Retinal pigment epithelial cell (primary cell): ENCODE measurements at regions not wholly inside any gene's neighbourhood (a gene's known extent, or its start where the extent isn't known, plus 50 kb on each side); places are given as distances from the start of the nearest gene placed in this dataset.
A peak's percentile ranks its signal among the peaks of the same experiment; 100 is the strongest.

Source experiments
- DNase-seq: peaks from one replicate; pipeline ENCODE4 v3.0.0-alpha.2; 2010; ENCODE audit warnings: low read depth
- H3K4me3 ChIP-seq: 2 replicates; pipeline ENCODE4 v1.5.1; 2011; ENCODE audit warnings: mild to moderate bottlenecking, low read length, control low read depth, moderate library complexity
- TF ChIP-seq, protein P1 (sequence below): conservative IDR thresholded peaks from 2 replicates; pipeline ENCODE4 v1.5.1; 2011; ENCODE audit warnings: low read depth, low read length, control low read depth, inconsistent platforms

- no peak for DNase-seq
- no peak overlapping the region for H3K4me3 ChIP-seq
- TF ChIP-seq, protein P1, sequence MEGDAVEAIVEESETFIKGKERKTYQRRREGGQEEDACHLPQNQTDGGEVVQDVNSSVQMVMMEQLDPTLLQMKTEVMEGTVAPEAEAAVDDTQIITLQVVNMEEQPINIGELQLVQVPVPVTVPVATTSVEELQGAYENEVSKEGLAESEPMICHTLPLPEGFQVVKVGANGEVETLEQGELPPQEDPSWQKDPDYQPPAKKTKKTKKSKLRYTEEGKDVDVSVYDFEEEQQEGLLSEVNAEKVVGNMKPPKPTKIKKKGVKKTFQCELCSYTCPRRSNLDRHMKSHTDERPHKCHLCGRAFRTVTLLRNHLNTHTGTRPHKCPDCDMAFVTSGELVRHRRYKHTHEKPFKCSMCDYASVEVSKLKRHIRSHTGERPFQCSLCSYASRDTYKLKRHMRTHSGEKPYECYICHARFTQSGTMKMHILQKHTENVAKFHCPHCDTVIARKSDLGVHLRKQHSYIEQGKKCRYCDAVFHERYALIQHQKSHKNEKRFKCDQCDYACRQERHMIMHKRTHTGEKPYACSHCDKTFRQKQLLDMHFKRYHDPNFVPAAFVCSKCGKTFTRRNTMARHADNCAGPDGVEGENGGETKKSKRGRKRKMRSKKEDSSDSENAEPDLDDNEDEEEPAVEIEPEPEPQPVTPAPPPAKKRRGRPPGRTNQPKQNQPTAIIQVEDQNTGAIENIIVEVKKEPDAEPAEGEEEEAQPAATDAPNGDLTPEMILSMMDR: no peak
Observed at GRCh38 chr10:52897162-52897561, 124.6 kb upstream of the MBL2 start.

DNA sequence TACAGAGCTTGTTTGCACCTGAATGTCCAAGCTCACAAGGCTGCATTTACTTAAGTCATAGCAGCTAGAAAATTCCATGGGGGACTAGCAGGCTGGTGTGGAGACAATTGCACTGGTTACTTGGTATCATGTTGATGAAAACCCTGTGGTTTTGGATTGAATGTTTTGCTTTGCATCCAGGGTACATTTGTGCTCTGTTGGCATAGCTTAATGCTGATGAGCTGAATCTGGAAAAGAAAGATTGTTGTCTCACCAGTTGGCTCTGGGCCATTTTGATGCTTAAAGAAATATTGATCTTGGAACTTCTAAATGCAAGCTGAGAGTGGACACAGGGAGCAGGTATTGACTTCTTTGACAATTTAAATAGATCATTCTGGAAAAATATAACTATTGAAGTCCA is 122.5 kb upstream of the MBL2 start:
- TF ChIP-seq, protein P1: no peak
- H3K4me3 ChIP-seq: no peak overlapping the region
- DNase-seq: no peak

- H3K4me3 ChIP-seq: no peak overlapping the region
- no peak for DNase-seq
- TF ChIP-seq, protein P1: no peak
Observed at GRCh38 chr10:52890281-52890680, 117.7 kb upstream of the MBL2 start.

DNA sequence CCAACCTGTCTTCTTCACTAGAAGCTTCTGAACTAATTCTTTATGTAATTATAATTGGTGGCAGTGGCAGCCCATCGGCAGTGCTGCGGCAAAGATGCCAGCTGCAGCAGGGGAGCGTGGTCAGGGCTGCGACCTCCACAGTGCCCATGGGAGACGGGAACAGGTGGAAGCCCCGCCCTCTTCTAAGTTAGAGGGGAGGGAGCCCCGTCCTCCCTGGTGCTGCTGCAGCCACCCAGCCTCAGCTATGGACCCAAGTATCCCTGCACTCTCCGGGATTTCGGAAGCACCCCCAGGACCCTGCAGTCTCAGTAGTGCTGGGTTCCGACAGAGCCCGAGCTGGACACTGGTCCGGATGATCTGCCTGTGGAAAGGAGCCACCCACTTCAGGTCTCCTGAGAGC is 117.0 kb upstream of the MBL2 start:
- H3K4me3 ChIP-seq: no peak overlapping the region
- no peak for DNase-seq
- TF ChIP-seq, protein P1: no peak

DNA sequence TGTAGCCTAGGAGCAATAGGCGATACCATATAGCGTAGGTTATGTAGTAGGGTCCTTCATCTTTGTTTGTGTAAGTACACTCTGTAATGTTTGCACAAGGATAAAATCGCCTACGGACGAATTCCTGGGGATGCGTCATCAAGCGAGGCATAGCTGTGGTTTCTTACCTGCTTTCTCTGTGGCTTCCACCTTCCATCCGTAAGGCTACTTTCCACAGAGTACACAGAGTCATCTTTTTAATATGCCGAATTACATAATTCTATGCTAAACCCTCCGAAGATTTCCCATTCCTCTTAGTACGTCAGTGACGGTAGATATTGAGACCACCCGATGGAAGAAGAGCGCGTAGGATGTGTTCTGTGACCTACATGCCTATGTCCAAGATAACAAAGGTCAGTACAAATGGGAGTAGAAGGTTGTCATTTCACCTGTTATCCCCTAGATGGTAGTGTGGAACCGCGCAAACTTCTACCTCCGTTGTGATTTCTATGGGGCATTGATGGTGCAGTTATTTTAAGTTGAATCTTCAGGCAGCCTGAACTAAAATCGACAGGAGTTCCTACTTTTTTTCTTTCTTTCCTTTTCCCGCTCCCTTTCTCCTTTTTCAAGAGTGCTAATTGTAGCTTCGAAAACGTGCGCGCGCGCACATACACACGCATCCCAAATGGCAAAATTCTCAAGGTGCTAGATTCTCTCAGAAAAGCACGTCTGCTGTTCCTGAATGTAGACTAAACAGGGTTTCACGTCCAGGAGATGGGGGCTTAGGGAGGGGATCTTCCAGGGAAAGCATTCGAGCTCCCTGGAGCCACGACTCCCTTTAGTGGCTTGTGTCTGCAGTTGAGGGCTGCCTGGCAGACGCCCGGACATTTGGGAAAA is 111.7 kb upstream of the MBL2 start:
- H3K4me3 ChIP-seq: no peak overlapping the region
- DNase-seq: peak; percentile 25
- TF ChIP-seq, protein P1: peak; percentile 81

DNA sequence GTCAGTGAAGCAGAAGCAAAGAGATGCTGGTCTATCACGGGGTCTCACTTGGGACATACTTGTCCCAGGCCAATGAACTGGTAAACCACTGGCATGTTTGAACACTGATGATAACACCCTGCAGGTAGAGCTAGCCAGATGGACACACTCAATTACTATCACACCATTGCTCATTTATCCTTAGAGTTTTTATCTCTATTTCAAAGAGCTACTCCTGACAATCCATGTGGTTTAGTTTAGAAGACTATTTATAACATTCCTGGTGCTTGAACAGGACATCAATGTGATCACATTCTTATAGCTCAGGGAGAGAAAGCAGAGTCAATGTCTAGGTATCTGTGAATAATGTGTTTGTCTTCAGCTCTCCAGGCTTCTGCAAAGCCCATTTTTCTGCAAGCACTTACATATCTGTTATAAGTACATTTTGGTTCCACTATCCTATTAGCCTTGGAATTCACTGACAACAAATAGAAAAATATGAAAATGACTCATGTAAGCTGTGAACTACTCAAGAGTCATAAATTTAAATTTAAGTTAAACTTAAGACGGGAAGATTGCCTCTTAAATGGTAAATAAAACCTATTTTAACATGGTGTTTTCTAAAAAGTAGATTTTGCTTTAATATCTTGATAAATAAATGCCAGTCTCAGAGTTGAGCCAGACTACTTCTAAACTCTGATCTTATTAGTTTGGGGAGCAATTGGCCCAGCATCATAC is 106.7 kb upstream of the MBL2 start:
- DNase-seq: no peak
- no peak overlapping the region for H3K4me3 ChIP-seq
- TF ChIP-seq, protein P1: no peak
